ENCODE measurements at regions not wholly inside any gene's neighbourhood (a gene's known extent, or its start where the extent isn't known, plus 50 kb on each side); places are given as distances from the start of the nearest gene placed in this dataset.

DNA sequence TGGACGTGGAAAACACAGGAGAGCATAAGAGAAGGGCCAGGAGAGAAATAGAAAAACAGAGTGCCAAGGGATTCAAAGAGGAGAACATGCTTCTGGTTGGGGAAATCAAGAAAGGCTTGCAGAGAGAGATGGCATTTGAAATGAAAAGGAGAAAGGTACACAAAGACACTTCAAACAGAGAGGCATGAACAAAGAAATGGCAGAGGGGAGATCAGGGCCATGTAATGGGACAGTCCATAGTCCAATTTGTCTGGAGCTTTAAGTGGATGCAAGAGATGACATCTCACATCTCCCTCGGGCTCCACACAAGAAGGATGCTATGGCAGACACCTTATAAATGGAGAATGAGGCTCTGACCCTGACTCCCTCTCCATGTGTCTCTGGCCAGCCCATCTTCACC lies 331.1 kb downstream of the MLLT3 start:
- H3K27ac ChIP-seq (ENCODE audit: low read depth in 1 of 2, low read length in 1 of 2): no peak overlapping the region
- H3K4me1 ChIP-seq (ENCODE audit: control insufficient read depth in 2 of 2, insufficient read depth in 2 of 2, low read length in 2 of 2): peaks cover 0 to 3% of the 10 kb centered on the region in 2 donors
- H3K4me3 ChIP-seq (ENCODE audit: low read length in 2 of 2): no peak overlapping the region
- WGBS: 87% methylated on average over 2 of the region's 2 CpGs
- peaks cover 0 to 7% of the 10 kb centered on the region in 2 donors for H3K9me3 ChIP-seq (ENCODE audit: control insufficient read depth in 2 of 2, insufficient read depth in 1 of 2, low read length in 1 of 2)
- H3K27me3 ChIP-seq (ENCODE audit: control insufficient read depth in 2 of 2, insufficient read depth in 1 of 2, low read length in 1 of 2): no peaks in the 10 kb centered on the region
- H3K36me3 ChIP-seq (ENCODE audit: control insufficient read depth in 2 of 2, insufficient read depth in 2 of 2, low read length in 1 of 2): no peaks in the 10 kb centered on the region
- DNase-seq (ENCODE audit: low read depth in 6 of 9, low spot score in 9 of 9): no peak

GRCh38 chr9:20290257-20290656 lies 332.0 kb downstream of the MLLT3 start:
- peaks cover 0 to 3% of the 10 kb centered on the region in 2 donors for H3K4me1 ChIP-seq (ENCODE audit: control insufficient read depth in 2 of 2, insufficient read depth in 2 of 2, low read length in 2 of 2)
- no peak overlapping the region for H3K4me3 ChIP-seq (ENCODE audit: low read length in 2 of 2)
- WGBS: 95% methylated on average over 6 of the region's 6 CpGs
- no peak for DNase-seq (ENCODE audit: low read depth in 6 of 9, low spot score in 9 of 9)
- no peaks in the 10 kb centered on the region for H3K36me3 ChIP-seq (ENCODE audit: control insufficient read depth in 2 of 2, insufficient read depth in 2 of 2, low read length in 1 of 2)
- H3K27ac ChIP-seq (ENCODE audit: low read depth in 1 of 2, low read length in 1 of 2): no peak overlapping the region
- peaks cover 0 to 7% of the 10 kb centered on the region in 2 donors for H3K9me3 ChIP-seq (ENCODE audit: control insufficient read depth in 2 of 2, insufficient read depth in 1 of 2, low read length in 1 of 2)
- H3K27me3 ChIP-seq (ENCODE audit: control insufficient read depth in 2 of 2, insufficient read depth in 1 of 2, low read length in 1 of 2): no peaks in the 10 kb centered on the region

- no peak for DNase-seq (ENCODE audit: low read depth in 6 of 9, low spot score in 9 of 9)
- WGBS: 86% methylated on average over 9 of the region's 9 CpGs
- no peaks in the 10 kb centered on the region for H3K36me3 ChIP-seq (ENCODE audit: control insufficient read depth in 2 of 2, insufficient read depth in 2 of 2, low read length in 1 of 2)
- no peaks in the 10 kb centered on the region for H3K27me3 ChIP-seq (ENCODE audit: control insufficient read depth in 2 of 2, insufficient read depth in 1 of 2, low read length in 1 of 2)
- no peak overlapping the region for H3K27ac ChIP-seq (ENCODE audit: low read depth in 1 of 2, low read length in 1 of 2)
- H3K9me3 ChIP-seq (ENCODE audit: control insufficient read depth in 2 of 2, insufficient read depth in 1 of 2, low read length in 1 of 2): peaks cover 0 to 7% of the 10 kb centered on the region in 2 donors
- peaks cover 0 to 3% of the 10 kb centered on the region in 2 donors for H3K4me1 ChIP-seq (ENCODE audit: control insufficient read depth in 2 of 2, insufficient read depth in 2 of 2, low read length in 2 of 2)
- H3K4me3 ChIP-seq (ENCODE audit: low read length in 2 of 2): no peak overlapping the region
Observed at GRCh38 chr9:20289423-20290010, 332.8 kb downstream of the MLLT3 start.

GRCh38 chr9:20286969-20287368 lies 335.3 kb downstream of the MLLT3 start:
- Histone ChIP-seq H3K27me3 (ENCODE audit: control insufficient read depth in 2 of 2, insufficient read depth in 1 of 2, low read length in 1 of 2) (no peaks in the 10 kb centered on the region), H3K4me1 (ENCODE audit: control insufficient read depth in 2 of 2, insufficient read depth in 2 of 2, low read length in 2 of 2) (peaks cover 0 to 3% of the 10 kb centered on the region in 2 donors), H3K9me3 (ENCODE audit: control insufficient read depth in 2 of 2, insufficient read depth in 1 of 2, low read length in 1 of 2) (peaks cover 0 to 7% of the 10 kb centered on the region in 2 donors), H3K27ac (ENCODE audit: low read depth in 1 of 2, low read length in 1 of 2) (no peak overlapping the region), H3K36me3 (ENCODE audit: control insufficient read depth in 2 of 2, insufficient read depth in 2 of 2, low read length in 1 of 2) (no peaks in the 10 kb centered on the region), H3K4me3 (ENCODE audit: low read length in 2 of 2) (no peak overlapping the region)
- DNase-seq (ENCODE audit: low read depth in 6 of 9, low spot score in 9 of 9): no peak
- WGBS: 98% methylated on average over 3 of the region's 3 CpGs

- DNase-seq (ENCODE audit: low read depth in 6 of 9, low spot score in 9 of 9): no peak
- H3K4me3 ChIP-seq (ENCODE audit: low read length in 2 of 2): no peak overlapping the region
- H3K9me3 ChIP-seq (ENCODE audit: control insufficient read depth in 2 of 2, insufficient read depth in 1 of 2, low read length in 1 of 2): peaks cover 0 to 7% of the 10 kb centered on the region in 2 donors
- no peaks in the 10 kb centered on the region for H3K27me3 ChIP-seq (ENCODE audit: control insufficient read depth in 2 of 2, insufficient read depth in 1 of 2, low read length in 1 of 2)
- H3K36me3 ChIP-seq (ENCODE audit: control insufficient read depth in 2 of 2, insufficient read depth in 2 of 2, low read length in 1 of 2): no peaks in the 10 kb centered on the region
- 71% methylated on average over 2 of the region's 2 CpGs for WGBS
- no peak overlapping the region for H3K27ac ChIP-seq (ENCODE audit: low read depth in 1 of 2, low read length in 1 of 2)
- peaks cover 0 to 3% of the 10 kb centered on the region in 2 donors for H3K4me1 ChIP-seq (ENCODE audit: control insufficient read depth in 2 of 2, insufficient read depth in 2 of 2, low read length in 2 of 2)
Observed at GRCh38 chr9:20286154-20286700, 336.1 kb downstream of the MLLT3 start.

DNA sequence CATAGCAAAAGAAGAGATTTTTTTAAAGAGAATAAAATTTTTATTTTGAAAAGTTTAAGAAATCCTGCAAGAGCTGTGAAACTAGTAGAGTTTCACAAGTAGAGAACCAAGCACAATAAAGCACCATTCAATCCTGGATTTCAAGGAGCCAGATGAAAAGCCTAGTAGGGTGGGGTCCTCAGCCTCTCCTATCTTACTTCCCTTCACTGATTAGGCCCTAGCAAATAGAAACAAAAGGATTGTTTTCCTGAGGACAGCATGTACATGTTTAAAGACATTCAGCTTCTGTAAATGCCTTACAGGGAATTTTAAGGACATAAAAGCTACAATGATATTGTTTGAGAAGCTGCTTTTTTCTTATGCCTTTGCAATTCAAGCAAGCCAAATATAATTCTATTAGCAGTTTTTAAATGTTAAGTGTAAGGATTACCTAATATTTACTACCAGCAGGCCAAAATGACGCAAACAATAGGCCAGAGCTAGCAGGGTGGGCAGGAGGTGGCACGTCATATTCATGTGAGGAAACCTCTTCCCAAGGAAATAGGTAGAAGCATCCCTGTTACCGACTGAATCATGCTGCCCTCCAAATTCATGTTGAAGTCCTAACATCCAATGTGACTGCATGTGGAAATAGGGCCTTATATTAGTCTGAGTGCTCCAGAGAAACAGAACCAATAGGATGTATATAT lies 337.6 kb downstream of the MLLT3 start:
- Histone ChIP-seq H3K4me1 (ENCODE audit: control insufficient read depth in 2 of 2, insufficient read depth in 2 of 2, low read length in 2 of 2) (no peaks in the 10 kb centered on the region), H3K4me3 (ENCODE audit: low read length in 2 of 2) (no peak overlapping the region), H3K9me3 (ENCODE audit: control insufficient read depth in 2 of 2, insufficient read depth in 1 of 2, low read length in 1 of 2) (peaks cover 0 to 5% of the 10 kb centered on the region in 2 donors), H3K27me3 (ENCODE audit: control insufficient read depth in 2 of 2, insufficient read depth in 1 of 2, low read length in 1 of 2) (no peaks in the 10 kb centered on the region), H3K36me3 (ENCODE audit: control insufficient read depth in 2 of 2, insufficient read depth in 2 of 2, low read length in 1 of 2) (no peaks in the 10 kb centered on the region), H3K27ac (ENCODE audit: low read depth in 1 of 2, low read length in 1 of 2) (no peak overlapping the region)
- WGBS: 65% methylated on average over 3 of the region's 3 CpGs
- DNase-seq (ENCODE audit: low read depth in 6 of 9, low spot score in 9 of 9): no peak

GRCh38 chr9:20280330-20280729 lies 342.0 kb downstream of the MLLT3 start:
- Histone ChIP-seq H3K9me3 (ENCODE audit: control insufficient read depth in 2 of 2, insufficient read depth in 1 of 2, low read length in 1 of 2) (peaks cover 0 to 8% of the 10 kb centered on the region in 2 donors), H3K27ac (ENCODE audit: low read depth in 1 of 2, low read length in 1 of 2) (no peak overlapping the region), H3K27me3 (ENCODE audit: control insufficient read depth in 2 of 2, insufficient read depth in 1 of 2, low read length in 1 of 2) (no peaks in the 10 kb centered on the region), H3K4me1 (ENCODE audit: control insufficient read depth in 2 of 2, insufficient read depth in 2 of 2, low read length in 2 of 2) (no peaks in the 10 kb centered on the region), H3K4me3 (ENCODE audit: low read length in 2 of 2) (no peak overlapping the region), H3K36me3 (ENCODE audit: control insufficient read depth in 2 of 2, insufficient read depth in 2 of 2, low read length in 1 of 2) (no peaks in the 10 kb centered on the region)
- WGBS: 95% methylated on average over 3 of the region's 3 CpGs
- DNase-seq (ENCODE audit: low read depth in 6 of 9, low spot score in 9 of 9): no peak

DNA sequence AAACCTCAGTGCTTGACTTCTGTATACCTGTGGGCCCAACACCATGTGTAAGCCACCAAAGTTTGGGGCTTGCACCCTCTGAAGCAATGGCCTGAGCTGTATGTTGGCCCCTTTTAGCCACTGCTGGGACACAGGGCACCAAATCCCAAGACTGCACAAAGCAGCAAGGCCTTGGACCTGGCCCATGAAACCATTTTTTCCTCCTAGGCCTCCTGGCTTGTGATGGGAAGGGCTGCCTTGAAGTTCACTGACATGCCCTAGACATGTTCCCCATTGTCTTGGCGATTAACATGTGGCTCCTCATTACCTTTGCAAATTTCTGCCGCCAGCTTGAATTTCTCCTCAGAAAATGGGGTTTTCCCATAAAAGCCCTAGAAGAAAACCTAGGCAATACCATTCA lies 345.5 kb downstream of the MLLT3 start:
- 98% methylated on average over 2 of the region's 2 CpGs for WGBS
- H3K27ac ChIP-seq (ENCODE audit: low read depth in 1 of 2, low read length in 1 of 2): no peak overlapping the region
- no peaks in the 10 kb centered on the region for H3K27me3 ChIP-seq (ENCODE audit: control insufficient read depth in 2 of 2, insufficient read depth in 1 of 2, low read length in 1 of 2)
- peaks cover 0 to 8% of the 10 kb centered on the region in 2 donors for H3K9me3 ChIP-seq (ENCODE audit: control insufficient read depth in 2 of 2, insufficient read depth in 1 of 2, low read length in 1 of 2)
- H3K36me3 ChIP-seq (ENCODE audit: control insufficient read depth in 2 of 2, insufficient read depth in 2 of 2, low read length in 1 of 2): no peaks in the 10 kb centered on the region
- DNase-seq (ENCODE audit: low read depth in 6 of 9, low spot score in 9 of 9): no peak
- H3K4me3 ChIP-seq (ENCODE audit: low read length in 2 of 2): no peak overlapping the region
- H3K4me1 ChIP-seq (ENCODE audit: control insufficient read depth in 2 of 2, insufficient read depth in 2 of 2, low read length in 2 of 2): no peaks in the 10 kb centered on the region

- WGBS: 95% methylated on average over 2 of the region's 2 CpGs
- Histone ChIP-seq H3K27ac (ENCODE audit: low read depth in 1 of 2, low read length in 1 of 2) (no peak overlapping the region), H3K9me3 (ENCODE audit: control insufficient read depth in 2 of 2, insufficient read depth in 1 of 2, low read length in 1 of 2) (peaks cover 0 to 6% of the 10 kb centered on the region in 2 donors), H3K27me3 (ENCODE audit: control insufficient read depth in 2 of 2, insufficient read depth in 1 of 2, low read length in 1 of 2) (no peaks in the 10 kb centered on the region), H3K36me3 (ENCODE audit: control insufficient read depth in 2 of 2, insufficient read depth in 2 of 2, low read length in 1 of 2) (no peaks in the 10 kb centered on the region), H3K4me3 (ENCODE audit: low read length in 2 of 2) (no peak overlapping the region), H3K4me1 (ENCODE audit: control insufficient read depth in 2 of 2, insufficient read depth in 2 of 2, low read length in 2 of 2) (no peaks in the 10 kb centered on the region)
- no peak for DNase-seq (ENCODE audit: low read depth in 6 of 9, low spot score in 9 of 9)
Observed at GRCh38 chr9:20271723-20272122, 350.6 kb downstream of the MLLT3 start.

Data from thymus (tissue), 11 donors.